Kidney (tissue), 13 donors: ENCODE measurements at regions not wholly inside any gene's neighbourhood (a gene's known extent, or its start where the extent isn't known, plus 50 kb on each side); places are given as distances from the start of the nearest gene placed in this dataset.

Experiments
- DNase-seq, 5 donors: peaks; one replicate each; pipeline ENCODE4 v3.0.0-alpha.2; 2013 to 2020
- FAIRE-seq: peaks from 2 replicates; lab custom pipeline; 2012; peaks lifted over from hg19 to GRCh38; lab: Jason Lieb, UNC
- H3K27ac ChIP-seq, 2 donors: one replicate each; pipeline ENCODE4 v1.7.0; 2013; ENCODE audit warnings: low read depth in 2 of 2, low read length in 2 of 2, inconsistent platforms in 1 of 2
- H3K27me3 ChIP-seq: one replicate; pipeline ENCODE4 v1.7.1; 2013; ENCODE audit warnings: low read length, inconsistent platforms; ENCODE audit not compliant: control insufficient read depth, insufficient read depth
- H3K36me3 ChIP-seq, 3 donors: one replicate each; pipeline versions ENCODE4 v1.7.0 to v1.7.1; 2013; ENCODE audit warnings: low read length in 3 of 3, control low read depth in 1 of 3, inconsistent platforms in 1 of 3; ENCODE audit not compliant: insufficient read depth in 3 of 3, control insufficient read depth in 2 of 3
- H3K4me1 ChIP-seq, 3 donors: one replicate each; pipeline versions ENCODE4 v1.7.0 to v1.7.1; 2013; ENCODE audit warnings: low read length in 3 of 3, inconsistent platforms in 1 of 3, low read depth in 1 of 3; ENCODE audit not compliant: control insufficient read depth in 2 of 3, insufficient read depth in 2 of 3
- H3K4me3 ChIP-seq, 3 donors: one replicate each; pipeline versions ENCODE4 v1.7.0 to v1.8.1; 2013; ENCODE audit warnings: low read length in 3 of 3, control low read depth in 1 of 3, inconsistent platforms in 1 of 3
- H3K9ac ChIP-seq, 3 donors: one replicate each; pipeline versions ENCODE4 v1.7.0 to v1.7.1; 2013; ENCODE audit warnings: low read length in 3 of 3, control low read depth in 1 of 3, inconsistent platforms in 1 of 3
- H3K9me3 ChIP-seq, 3 donors: one replicate each; pipeline versions ENCODE4 v1.7.0 to v1.7.1; 2013; ENCODE audit warnings: low read length in 3 of 3, control low read depth in 1 of 3, inconsistent platforms in 1 of 3; ENCODE audit not compliant: control insufficient read depth in 2 of 3, insufficient read depth in 1 of 3
- intact Hi-C: fragments of 100-400 bp; cut with DNase I; formaldehyde crosslinking; loops from one replicate; pipeline ENCODE4 v1.11.1; 2022
- TF ChIP-seq, protein P1 (sequence below): IDR thresholded peaks from 3 replicates; pipeline ENCODE4 v1.5.1; 2012; ENCODE audit warnings: mild to moderate bottlenecking, moderate library complexity, borderline replicate concordance; ENCODE audit not compliant: insufficient read depth; ENCODE audit errors: extremely low read depth
- donor health status: control.
- donor health status: control.
- donor health status: control.
- donor health status: control.
- donor health status: control.
- donor health status: DM: yes; HTN: yes; CAD: no.
- donor health status: Normal renal cell carcinoma (clear cell type).

GRCh38 chr19:30877661-30878113 lies 471.5 kb downstream of the TSHZ3 start:
- no peak overlapping the region for H3K27ac ChIP-seq
- no peaks in the 10 kb centered on the region for H3K4me1 ChIP-seq
- H3K4me3 ChIP-seq: no peak overlapping the region
- no peaks in the 10 kb centered on the region for H3K9me3 ChIP-seq
- H3K9ac ChIP-seq: no peak overlapping the region
- H3K36me3 ChIP-seq: no peaks in the 10 kb centered on the region
- DNase-seq (no peak), FAIRE-seq (no peak)
- TF ChIP-seq, protein P1, sequence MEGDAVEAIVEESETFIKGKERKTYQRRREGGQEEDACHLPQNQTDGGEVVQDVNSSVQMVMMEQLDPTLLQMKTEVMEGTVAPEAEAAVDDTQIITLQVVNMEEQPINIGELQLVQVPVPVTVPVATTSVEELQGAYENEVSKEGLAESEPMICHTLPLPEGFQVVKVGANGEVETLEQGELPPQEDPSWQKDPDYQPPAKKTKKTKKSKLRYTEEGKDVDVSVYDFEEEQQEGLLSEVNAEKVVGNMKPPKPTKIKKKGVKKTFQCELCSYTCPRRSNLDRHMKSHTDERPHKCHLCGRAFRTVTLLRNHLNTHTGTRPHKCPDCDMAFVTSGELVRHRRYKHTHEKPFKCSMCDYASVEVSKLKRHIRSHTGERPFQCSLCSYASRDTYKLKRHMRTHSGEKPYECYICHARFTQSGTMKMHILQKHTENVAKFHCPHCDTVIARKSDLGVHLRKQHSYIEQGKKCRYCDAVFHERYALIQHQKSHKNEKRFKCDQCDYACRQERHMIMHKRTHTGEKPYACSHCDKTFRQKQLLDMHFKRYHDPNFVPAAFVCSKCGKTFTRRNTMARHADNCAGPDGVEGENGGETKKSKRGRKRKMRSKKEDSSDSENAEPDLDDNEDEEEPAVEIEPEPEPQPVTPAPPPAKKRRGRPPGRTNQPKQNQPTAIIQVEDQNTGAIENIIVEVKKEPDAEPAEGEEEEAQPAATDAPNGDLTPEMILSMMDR: no peak
- intact Hi-C loops: no loop called here
- no peaks in the 10 kb centered on the region for H3K27me3 ChIP-seq

GRCh38 chr19:30873691-30874090 lies 475.5 kb downstream of the TSHZ3 start:
- FAIRE-seq (no peak), DNase-seq (no peak)
- intact Hi-C loops: no loop called here
- no peak overlapping the region for H3K4me3 ChIP-seq
- TF ChIP-seq, protein P1: no peak
- H3K36me3 ChIP-seq: no peaks in the 10 kb centered on the region
- H3K27me3 ChIP-seq: no peaks in the 10 kb centered on the region
- no peaks in the 10 kb centered on the region for H3K4me1 ChIP-seq
- no peak overlapping the region for H3K27ac ChIP-seq
- H3K9me3 ChIP-seq: no peaks in the 10 kb centered on the region
- no peak overlapping the region for H3K9ac ChIP-seq

DNA sequence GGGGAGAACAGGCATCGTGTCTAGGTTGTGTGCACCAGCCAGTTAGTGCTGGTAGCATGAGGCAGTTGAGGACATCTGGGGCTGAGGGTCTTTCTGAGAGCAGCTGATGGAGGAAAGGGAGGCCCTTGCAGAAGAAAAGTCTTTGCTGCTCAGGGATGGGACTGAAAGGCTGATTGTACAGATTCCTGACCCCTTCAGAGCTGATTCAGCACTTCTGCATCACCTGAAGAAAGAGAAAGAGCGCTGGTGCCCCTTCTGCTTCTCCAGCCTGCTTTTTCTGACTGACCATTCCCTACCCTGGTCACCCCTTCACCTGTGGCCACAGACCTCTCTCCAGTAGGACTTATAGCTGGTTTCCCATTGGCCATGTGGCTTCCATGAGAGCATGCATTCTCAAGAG lies 476.2 kb downstream of the TSHZ3 start:
- TF ChIP-seq, protein P1: no peak
- intact Hi-C loops: no loop called here
- Histone ChIP-seq H3K4me3 (no peak overlapping the region), H3K4me1 (no peaks in the 10 kb centered on the region), H3K9me3 (no peaks in the 10 kb centered on the region), H3K9ac (no peak overlapping the region), H3K27me3 (no peaks in the 10 kb centered on the region), H3K36me3 (no peaks in the 10 kb centered on the region), H3K27ac (no peak overlapping the region)
- no peak for FAIRE-seq
- DNase-seq: no peak

DNA sequence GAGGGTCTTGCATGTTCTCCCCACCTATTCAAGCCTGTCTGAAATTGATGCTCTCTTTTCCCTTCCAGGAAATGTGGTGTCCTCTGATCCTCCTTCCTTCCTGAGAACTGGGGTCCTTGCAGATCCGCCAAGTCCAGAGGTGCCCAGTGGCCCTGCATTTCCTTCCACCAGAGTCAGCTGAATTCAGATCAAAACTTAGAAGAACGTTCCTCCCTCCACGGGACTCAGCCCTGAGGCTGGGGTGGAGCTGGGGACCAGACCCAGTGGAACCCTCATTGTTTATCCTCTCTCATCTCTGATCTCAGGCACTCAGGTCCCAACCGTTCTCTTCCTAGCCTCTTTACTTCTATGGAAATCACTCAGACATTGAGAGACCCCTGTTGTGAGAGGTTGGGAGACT lies 477.3 kb downstream of the TSHZ3 start:
- H3K4me3 ChIP-seq: no peak overlapping the region
- no peak overlapping the region for H3K27ac ChIP-seq
- intact Hi-C loops: no loop called here
- TF ChIP-seq, protein P1: no peak
- H3K4me1 ChIP-seq: no peaks in the 10 kb centered on the region
- H3K27me3 ChIP-seq: no peaks in the 10 kb centered on the region
- no peaks in the 10 kb centered on the region for H3K36me3 ChIP-seq
- no peaks in the 10 kb centered on the region for H3K9me3 ChIP-seq
- FAIRE-seq: no peak
- H3K9ac ChIP-seq: no peak overlapping the region
- no peak for DNase-seq
